ENCODE measurements at regions not wholly inside any gene's neighbourhood (a gene's known extent, or its start where the extent isn't known, plus 50 kb on each side); places are given as distances from the start of the nearest gene placed in this dataset.

- DNase-seq, result no peak
These were observed 290.4 kb downstream of the EN1 start for GRCh38 chr2:118557016-118557415.

DNA sequence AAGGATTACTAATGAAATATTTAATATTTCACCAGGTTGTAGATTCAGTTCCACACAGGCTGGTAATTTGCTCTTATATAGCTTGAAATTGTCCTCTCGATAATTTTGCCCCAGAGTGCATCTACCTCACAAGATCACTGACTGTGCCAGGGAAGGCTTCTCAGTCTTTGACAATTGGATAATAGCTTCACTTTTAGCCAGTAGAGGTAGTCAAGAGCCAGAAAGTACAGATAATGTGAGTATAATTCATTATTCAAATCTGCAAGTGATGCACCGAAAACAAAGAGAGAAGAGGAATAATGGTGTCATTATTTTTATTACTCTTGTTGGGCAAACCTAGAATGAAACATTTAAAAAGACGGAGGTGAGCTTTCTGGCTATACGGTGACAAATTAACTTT is 292.8 kb downstream of the EN1 start:
- DNase-seq, result no peak

GRCh38 chr2:118549503-118549902 is 297.9 kb downstream of the EN1 start:
- no peak for DNase-seq

GRCh38 chr2:118548880-118549488 is 298.5 kb downstream of the EN1 start:
- no peak for DNase-seq

- peak; percentile 23 for DNase-seq
These were observed 308.2 kb downstream of the EN1 start for GRCh38 chr2:118539290-118539689.

GRCh38 chr2:118536306-118536705 is 311.1 kb downstream of the EN1 start:
- no peak for DNase-seq

- DNase-seq, result peak; percentile 2
These were observed 311.6 kb downstream of the EN1 start for GRCh38 chr2:118535818-118536212.

DNA sequence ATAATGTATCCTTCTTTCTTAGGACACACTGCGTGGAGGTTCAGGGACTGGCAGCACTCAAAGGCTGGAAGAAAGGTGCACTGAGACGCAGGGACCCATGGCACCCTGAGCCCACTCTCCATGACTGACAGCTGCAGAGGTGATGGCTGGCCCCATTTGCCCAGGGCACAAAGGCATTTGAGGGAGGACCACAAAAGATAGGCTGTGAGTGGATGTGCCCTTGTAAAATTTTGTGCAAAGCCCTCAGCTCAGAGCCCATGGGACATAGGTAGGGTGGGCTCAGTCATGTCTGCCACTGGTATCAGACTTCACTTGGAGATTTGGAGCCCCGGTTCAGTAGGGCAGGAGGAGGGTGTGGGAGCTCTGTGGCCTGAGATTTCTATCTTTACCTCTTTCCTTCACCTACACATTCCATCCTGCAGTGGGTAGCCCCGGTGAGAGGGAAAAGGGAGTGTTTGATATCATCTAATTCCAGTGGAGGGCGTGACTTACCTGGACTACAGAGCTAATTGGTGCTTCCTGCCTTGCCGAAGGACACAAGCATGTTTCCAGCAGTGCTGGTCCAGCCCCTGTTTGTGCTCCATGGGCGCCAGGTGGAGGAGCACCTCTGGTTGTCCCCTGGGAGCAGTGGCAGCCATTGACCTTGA is 312.2 kb downstream of the EN1 start:
- DNase-seq, result no peak

DNA sequence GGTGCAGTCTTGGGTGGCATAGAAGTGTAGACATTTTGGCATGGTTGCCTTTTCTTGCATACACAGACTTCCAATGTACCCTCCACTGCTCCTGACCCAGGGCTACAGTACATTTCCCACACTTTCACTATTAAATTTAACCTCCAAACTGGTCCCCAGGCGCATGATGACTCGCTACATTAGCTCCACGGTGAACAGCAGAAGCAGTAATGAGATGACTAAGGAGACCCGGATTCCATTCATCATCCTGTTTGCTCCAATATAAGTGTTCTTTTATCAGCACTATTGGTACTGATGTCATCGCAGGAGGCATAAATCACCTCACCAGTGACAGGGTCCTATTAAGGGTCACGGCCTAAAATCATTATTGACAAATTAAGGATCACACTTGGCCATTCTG is 316.5 kb downstream of the EN1 start:
- DNase-seq, result no peak

DNA sequence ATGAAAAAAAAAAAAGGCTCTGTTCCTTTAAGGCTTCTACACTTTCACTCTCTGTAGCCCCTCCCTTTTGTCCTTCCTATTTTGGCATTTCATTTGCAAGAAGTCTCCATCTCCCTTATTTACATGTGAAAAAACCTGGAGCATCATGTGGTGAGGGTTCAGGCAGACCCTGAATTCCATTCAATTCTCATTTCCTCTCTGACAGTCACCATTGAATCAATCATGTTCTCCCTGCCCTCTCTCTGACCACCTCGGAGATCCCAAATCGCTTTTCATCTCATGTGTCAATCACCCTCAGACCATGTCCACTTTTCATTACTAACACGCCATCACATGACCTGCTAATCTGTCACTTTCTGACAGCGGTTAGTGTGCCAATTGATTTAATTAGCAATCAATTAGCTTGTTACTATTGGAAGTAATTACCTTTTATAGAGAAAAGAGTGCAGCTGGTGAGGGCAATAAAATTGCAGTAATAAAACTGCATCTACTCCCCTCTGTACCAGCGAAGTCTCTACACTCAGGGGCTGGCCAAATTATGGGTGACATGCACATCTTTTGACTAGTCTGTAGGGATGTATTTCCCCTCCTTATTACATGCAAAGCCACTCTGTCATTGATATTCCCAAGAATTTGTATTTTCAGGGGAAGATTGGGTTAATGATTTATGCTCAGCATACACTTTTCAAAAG is 317.4 kb downstream of the EN1 start:
- no peak for DNase-seq

DNA sequence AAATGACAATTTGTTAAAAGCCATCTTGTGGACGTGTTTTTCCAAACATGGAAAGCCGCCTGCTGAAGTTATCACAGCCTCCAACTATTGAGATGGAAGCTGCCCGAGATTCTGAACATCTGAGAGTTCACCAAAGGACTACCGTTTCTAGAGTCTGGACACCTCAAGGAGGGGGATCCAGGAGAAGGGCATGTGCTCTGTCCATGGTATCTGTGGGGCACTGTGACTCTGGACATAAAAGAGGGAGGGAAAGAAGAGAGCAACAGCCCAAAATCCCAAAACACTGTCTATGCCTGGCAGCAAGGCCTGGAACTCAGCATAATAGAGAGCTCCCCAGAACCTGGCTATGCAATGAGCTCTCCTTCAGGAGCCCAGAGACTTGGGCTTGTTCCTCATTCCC is 319.9 kb downstream of the EN1 start:
- DNase-seq, result no peak

DNA sequence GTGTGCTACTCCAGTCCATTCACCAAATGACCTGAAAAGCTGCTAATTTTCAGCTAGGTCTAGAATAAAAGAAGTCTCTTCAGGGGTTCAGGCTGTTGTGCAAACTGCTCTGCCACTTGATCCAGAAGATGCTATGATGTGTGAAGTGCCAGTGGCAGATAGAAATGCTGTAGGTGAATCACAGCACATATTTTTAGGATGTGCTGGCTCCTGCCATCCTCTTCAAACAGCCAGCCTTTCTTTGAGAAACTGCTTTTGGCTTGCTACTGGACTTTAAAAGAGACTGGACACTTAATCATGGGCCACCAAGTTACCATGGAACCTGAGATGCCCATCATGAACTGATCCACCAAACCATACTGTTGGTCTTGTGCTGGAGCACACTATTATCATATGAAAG is 322.1 kb downstream of the EN1 start:
- DNase-seq, result no peak

DNA sequence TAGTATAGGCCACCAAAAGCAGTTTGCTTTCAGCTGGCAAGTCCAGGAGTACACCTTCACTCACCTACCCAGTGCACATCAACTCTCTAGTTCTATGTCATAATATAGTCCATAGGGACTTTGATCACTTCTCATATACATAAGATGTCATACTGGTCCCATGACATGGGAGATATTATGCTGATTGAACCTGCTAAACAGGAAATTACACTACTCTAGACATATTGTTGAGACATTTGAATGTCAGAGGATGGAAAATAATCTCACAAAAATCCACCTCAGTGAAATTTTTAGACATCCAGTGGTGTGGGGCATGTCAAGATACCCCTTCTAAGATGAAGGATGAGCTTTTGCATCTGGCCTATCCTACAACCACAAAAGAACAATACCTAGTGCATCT is 322.5 kb downstream of the EN1 start:
- DNase-seq, result no peak

DNA sequence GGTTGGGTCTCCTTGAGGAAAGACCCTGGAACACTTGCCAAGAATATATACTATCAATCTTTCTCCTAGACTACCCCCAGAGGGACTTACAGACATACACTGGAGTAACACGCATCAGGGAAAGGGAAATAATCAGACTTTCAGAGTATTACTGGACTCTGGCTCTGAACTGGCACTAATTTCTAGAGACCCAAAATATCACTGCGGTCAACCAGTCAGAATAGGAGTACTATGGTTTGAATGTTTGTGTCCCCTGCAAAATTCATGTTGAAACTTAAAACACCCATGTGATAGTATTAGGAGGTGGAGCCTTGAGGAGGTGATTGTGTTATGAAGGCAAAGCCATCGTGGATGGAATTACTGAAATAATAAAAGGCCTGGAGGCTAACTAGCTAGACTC is 323.7 kb downstream of the EN1 start:
- no peak for DNase-seq

DNA sequence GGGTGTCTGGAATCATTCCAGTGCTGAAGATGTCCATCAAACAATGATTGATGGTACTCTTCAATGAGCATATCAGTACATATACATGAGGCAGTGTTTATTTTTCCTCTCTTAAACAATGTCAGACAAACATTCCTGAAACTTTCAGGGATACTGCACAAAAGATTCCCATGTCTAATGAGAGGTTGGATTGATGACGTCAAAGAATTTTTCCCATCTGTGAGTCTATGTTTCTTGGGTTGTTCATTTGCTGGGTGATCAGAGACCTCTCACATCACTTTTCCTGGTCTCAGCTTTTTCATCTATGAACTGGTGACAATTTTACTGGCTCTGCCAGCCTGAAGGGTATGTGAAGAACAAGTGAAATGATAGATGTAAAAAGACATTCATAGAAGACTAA is 325.5 kb downstream of the EN1 start:
- DNase-seq, result no peak

DNA sequence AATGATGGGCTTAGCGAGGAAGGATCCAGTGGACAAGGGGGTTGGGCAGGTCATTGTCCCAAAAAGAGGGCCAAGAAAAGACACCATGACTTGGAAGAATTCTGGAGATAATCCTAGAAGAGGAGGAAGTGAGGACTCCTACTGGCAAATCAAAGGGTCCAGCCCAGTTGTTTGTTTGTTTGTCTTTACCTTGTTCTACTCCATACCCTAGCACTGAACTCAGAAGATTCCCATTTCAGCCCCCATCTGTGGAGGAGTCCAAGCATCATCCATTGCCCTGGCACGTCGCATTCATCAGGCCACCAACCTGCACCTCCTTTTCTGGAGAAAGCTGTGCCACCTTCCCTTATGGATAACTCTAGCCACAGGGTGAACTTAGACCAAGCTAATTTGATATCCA is 326.2 kb downstream of the EN1 start:
- DNase-seq, result no peak

DNA sequence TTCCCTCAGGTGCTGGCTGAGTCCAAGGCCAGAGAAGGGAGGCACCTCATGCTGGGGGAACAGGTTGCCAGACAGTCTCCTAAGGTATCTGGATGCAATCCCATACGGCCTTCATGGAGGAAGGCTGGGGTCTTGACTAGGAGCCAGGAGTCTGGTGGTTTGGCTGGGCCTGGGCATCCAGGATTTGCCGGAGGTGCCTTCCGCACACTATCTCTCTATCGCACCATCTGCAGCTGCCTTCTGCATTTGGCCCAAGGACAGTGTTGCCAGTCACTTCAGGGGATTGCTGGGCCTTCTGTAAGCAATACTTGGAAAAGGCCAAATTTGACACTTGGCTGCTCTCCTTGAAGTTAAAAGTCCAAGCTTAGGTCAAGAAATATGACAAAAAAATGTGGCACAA is 327.2 kb downstream of the EN1 start:
- DNase-seq, result no peak

DNA sequence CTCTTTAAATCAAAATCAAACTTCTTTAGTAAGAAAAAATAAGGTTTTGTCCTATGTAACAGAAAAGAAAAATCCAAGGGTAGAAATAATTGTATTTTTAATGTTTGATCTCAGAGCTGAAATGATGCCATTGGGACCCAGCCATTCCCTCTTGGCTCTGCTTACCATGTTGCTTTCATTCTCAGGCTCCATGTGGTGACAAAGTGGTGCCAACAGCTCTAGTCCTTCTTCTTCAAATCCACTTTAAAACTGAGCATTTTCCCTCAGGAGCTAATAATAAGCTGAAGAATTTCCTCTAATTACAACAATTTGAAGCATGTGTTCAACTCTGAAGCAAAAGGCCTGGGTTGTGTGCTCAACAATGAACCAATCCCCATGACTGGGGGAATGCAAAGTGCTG is 327.9 kb downstream of the EN1 start:
- DNase-seq, result no peak

DNA sequence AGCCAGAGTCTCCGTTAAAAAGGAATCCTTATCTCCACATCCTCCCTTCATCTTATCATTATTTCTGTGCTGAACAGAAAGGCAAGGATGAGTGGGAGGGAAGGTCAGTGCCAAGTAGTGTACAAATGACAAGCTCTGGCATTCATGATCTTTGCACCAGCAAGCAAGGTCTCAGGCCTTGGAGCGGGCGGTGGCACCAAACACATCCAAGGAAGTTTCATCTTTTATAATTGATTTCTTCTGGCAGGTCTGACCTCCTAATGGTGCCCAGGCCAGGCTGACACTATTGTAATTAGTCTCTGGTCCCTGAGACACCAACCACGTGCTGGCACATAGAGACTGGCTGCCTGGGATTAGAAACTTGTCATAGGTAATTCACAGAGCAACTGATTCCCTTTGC is 336.6 kb downstream of the EN1 start:
- no peak for DNase-seq

DNA sequence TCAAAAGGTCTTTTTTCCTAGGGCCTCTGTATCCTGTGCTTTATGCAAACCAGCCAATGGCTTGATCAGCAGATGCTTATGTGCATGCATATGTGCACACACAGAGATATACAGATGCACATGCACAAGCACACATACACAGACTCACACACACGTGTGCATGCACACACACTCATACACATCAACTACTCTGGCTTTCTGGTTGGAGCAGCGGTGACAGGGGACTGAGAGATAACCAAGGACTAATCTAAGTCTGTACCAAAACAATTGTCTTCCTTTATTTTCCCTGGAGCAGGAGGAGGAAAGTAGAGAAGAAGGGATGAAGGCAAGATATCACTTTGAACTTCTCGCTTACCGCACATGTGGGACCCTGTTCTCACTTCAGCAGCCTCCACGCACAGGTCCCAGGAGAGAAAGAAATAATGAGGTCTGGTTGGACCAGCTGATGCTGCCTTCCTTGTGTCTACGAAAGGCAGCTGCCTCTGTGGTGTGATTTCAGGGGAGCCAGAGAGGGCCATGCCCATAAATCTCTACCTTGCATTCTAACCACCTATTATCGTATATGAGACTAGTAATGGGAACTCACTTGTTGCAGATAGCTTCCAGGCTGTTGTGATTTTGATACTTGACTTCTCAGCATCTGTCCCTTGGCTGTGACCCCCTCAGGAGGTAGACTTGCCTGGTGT is 338.0 kb downstream of the EN1 start:
- DNase-seq, result no peak

DNA sequence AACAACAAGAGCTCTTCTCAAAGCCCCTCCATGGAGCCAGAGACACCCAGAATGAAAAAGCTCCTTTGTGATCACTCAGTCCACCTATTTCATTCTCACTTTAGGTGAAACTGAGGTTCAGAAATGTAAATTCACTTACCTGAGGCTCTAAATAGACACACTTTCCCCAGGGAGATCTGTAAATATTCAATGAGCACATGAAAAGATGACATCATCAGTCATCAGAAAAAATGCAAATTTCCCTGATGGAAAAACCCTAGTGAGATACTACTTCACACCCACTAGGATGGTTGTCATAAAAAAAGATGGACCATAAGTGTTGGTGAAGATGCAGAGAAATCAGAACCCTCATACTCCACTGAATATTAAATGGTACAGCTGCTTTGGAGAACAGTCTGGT is 339.2 kb downstream of the EN1 start:
- DNase-seq, result no peak

- no peak for DNase-seq
These were observed 342.0 kb downstream of the EN1 start for GRCh38 chr2:118505436-118505835.

DNA sequence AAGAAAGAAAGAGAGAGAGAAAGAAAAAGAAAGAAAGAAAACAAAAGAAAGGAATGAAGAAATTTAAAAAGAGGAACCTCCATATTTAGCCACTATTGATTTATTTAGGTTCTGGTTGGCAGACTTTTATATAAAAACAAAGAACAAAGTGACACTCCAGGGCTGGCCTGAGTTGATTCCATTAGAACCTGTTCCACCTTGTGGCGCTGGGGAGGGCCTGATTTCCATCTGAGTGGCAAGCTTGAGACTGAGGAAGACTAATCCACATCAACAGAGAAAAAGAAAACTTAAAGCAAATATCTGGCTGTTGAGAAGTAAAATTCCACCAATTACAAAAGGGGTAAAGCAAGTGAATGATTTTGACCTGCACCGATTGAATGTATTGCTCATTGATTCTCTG is 345.3 kb downstream of the EN1 start:
- DNase-seq, result no peak

DNA sequence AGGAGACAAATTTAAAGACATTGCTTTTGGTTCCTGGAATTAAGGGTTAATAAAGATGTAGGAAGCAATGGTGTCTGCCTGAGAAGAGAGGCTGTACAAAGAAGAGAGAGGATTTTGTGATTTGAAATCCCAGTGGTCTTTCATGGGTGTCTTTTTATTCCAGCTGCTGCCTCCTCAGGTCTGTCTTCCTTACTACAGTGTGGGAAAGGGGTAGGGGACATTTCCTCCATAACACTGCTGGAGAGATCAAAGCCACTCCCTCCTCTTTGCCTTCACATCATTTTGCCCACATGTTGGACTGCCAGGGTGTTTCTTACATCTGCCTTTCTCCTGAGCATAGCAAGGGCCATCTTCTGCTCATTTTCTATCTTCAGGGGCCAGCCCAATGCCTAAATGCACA is 348.5 kb downstream of the EN1 start:
- no peak for DNase-seq

All from RPMI8226 (cell line).